ENCODE measurements at regions not wholly inside any gene's neighbourhood (a gene's known extent, or its start where the extent isn't known, plus 50 kb on each side); places are given as distances from the start of the nearest gene placed in this dataset.

DNA sequence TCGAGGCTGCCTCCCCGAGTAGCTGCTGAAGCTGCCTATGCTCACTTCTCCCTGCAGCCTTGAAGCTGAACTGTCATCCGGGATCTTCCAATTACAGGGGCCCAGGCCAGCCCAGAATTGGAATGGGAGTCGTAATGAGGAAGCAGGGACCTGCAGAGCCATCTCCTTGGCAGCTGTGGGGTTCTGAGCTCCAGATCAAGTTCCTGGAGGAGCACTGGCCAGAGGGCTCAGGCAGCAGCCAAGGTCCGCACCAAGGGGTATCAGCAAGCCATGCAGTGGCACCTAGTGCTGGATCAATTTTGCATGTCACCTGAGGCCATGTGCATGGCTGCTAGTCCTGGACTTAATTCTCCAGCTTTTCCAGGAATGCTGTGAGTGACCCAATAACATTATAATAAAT lies 163.2 kb upstream of the TSHZ2 start:
- H3K36me3 ChIP-seq (ENCODE audit: insufficient read depth, low read length), result no peaks in the 10 kb centered on the region
- CTCF ChIA-PET (ENCODE audit: unreplicated experiment), result no interaction called here
- H3K4me1 ChIP-seq (ENCODE audit: insufficient read depth, low read length, poor library complexity, severe bottlenecking), result no peaks in the 10 kb centered on the region
- no peaks in the 10 kb centered on the region for H3K9me2 ChIP-seq (ENCODE audit: insufficient read depth, low read length)
- no peak overlapping the region for H3K4me3 ChIP-seq (ENCODE audit: low read depth, low read length, poor library complexity, severe bottlenecking)
- no peak for DNase-seq (ENCODE audit: low spot score)
- no peaks in the 10 kb centered on the region for H3K79me2 ChIP-seq (ENCODE audit: insufficient read depth, low read depth, low read length)
- H2AFZ ChIP-seq (ENCODE audit: low read length), result no peak overlapping the region
- TF ChIP-seq EZH2phosphoT487 (IDR thresholded peaks at IDR 0.05; ENCODE audit: borderline replicate concordance, low read depth, low read length), result no peak
- TF ChIP-seq, protein P1, sequence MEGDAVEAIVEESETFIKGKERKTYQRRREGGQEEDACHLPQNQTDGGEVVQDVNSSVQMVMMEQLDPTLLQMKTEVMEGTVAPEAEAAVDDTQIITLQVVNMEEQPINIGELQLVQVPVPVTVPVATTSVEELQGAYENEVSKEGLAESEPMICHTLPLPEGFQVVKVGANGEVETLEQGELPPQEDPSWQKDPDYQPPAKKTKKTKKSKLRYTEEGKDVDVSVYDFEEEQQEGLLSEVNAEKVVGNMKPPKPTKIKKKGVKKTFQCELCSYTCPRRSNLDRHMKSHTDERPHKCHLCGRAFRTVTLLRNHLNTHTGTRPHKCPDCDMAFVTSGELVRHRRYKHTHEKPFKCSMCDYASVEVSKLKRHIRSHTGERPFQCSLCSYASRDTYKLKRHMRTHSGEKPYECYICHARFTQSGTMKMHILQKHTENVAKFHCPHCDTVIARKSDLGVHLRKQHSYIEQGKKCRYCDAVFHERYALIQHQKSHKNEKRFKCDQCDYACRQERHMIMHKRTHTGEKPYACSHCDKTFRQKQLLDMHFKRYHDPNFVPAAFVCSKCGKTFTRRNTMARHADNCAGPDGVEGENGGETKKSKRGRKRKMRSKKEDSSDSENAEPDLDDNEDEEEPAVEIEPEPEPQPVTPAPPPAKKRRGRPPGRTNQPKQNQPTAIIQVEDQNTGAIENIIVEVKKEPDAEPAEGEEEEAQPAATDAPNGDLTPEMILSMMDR (conservative IDR thresholded peaks at IDR 0.05; ENCODE audit: low read length), result no peak
- no peak overlapping the region for H3K4me2 ChIP-seq (ENCODE audit: low read length)
- no peak overlapping the region for H3K27ac ChIP-seq (ENCODE audit: low read depth, low read length, poor library complexity, severe bottlenecking)
- no TSS peak for BruUV-seq (replicated peaks)
- H4K20me1 ChIP-seq (ENCODE audit: insufficient read depth, low read length), result no peaks in the 10 kb centered on the region
- POLR2A ChIA-PET, result interaction anchor here (1.2 kb wide), 1 partner anchor 16 kb away, joined by 3 read pairs; no protein-coding TSS in a partner anchor
- H3K9me3 ChIP-seq (ENCODE audit: low read length), result no peaks in the 10 kb centered on the region
- intact Hi-C loops (cut with micrococcal nuclease; ENCODE audit: unreplicated experiment), result no loop called here

DNA sequence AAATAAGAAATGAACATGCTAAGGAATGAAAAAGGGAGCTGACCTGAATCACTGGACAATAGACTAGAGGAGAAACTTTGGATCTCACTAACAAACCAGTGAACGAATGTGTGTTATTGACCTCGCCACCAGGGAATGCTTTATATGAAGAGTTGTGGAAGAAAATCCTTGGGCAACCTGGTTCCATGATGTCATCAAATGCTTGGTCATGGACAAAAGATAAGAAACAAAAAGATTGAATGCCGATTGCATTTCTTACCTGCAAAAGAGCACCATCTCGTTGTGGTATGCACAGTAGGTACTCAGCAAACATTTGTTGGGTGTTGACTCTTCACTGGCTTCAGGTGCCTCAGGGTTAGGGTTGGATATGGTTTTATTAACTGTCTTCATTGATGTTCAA lies 165.2 kb upstream of the TSHZ2 start:
- no TSS peak for BruUV-seq (replicated peaks)
- intact Hi-C loops (cut with micrococcal nuclease; ENCODE audit: unreplicated experiment), result no loop called here
- Histone ChIP-seq H2AFZ (ENCODE audit: low read length) (no peak overlapping the region), H3K4me2 (ENCODE audit: low read length) (no peak overlapping the region), H3K79me2 (ENCODE audit: insufficient read depth, low read depth, low read length) (no peaks in the 10 kb centered on the region), H3K36me3 (ENCODE audit: insufficient read depth, low read length) (no peaks in the 10 kb centered on the region), H3K9me2 (ENCODE audit: insufficient read depth, low read length) (no peaks in the 10 kb centered on the region), H3K4me1 (ENCODE audit: insufficient read depth, low read length, poor library complexity, severe bottlenecking) (no peaks in the 10 kb centered on the region), H3K4me3 (ENCODE audit: low read depth, low read length, poor library complexity, severe bottlenecking) (no peak overlapping the region), H3K9me3 (ENCODE audit: low read length) (no peaks in the 10 kb centered on the region), H4K20me1 (ENCODE audit: insufficient read depth, low read length) (no peaks in the 10 kb centered on the region), H3K27ac (ENCODE audit: low read depth, low read length, poor library complexity, severe bottlenecking) (no peak overlapping the region)
- TF ChIP-seq, protein P1 (conservative IDR thresholded peaks at IDR 0.05; ENCODE audit: low read length), result no peak
- no peak for TF ChIP-seq EZH2phosphoT487 (IDR thresholded peaks at IDR 0.05; ENCODE audit: borderline replicate concordance, low read depth, low read length)
- POLR2A ChIA-PET, result no interaction called here
- CTCF ChIA-PET (ENCODE audit: unreplicated experiment), result no interaction called here
- DNase-seq (ENCODE audit: low spot score), result no peak

- BruUV-seq (replicated peaks), result no TSS peak
- H2AFZ ChIP-seq (ENCODE audit: low read length), result no peak overlapping the region
- intact Hi-C loops (cut with micrococcal nuclease; ENCODE audit: unreplicated experiment), result no loop called here
- H3K27ac ChIP-seq (ENCODE audit: low read depth, low read length, poor library complexity, severe bottlenecking), result no peak overlapping the region
- no peaks in the 10 kb centered on the region for H3K36me3 ChIP-seq (ENCODE audit: insufficient read depth, low read length)
- H3K79me2 ChIP-seq (ENCODE audit: insufficient read depth, low read depth, low read length), result no peaks in the 10 kb centered on the region
- no peaks in the 10 kb centered on the region for H3K9me3 ChIP-seq (ENCODE audit: low read length)
- DNase-seq (ENCODE audit: low spot score), result no peak
- no peaks in the 10 kb centered on the region for H3K4me1 ChIP-seq (ENCODE audit: insufficient read depth, low read length, poor library complexity, severe bottlenecking)
- TF ChIP-seq EZH2phosphoT487 (IDR thresholded peaks at IDR 0.05; ENCODE audit: borderline replicate concordance, low read depth, low read length), result no peak
- TF ChIP-seq, protein P1 (conservative IDR thresholded peaks at IDR 0.05; ENCODE audit: low read length), result no peak
- no peaks in the 10 kb centered on the region for H3K9me2 ChIP-seq (ENCODE audit: insufficient read depth, low read length)
- no peak overlapping the region for H3K4me2 ChIP-seq (ENCODE audit: low read length)
- H3K4me3 ChIP-seq (ENCODE audit: low read depth, low read length, poor library complexity, severe bottlenecking), result no peak overlapping the region
- ChIA-PET CTCF (ENCODE audit: unreplicated experiment) (no interaction called here), POLR2A (interaction anchor here (0.7 kb wide), 1 partner anchor 407 kb away, joined by 4 read pairs; no protein-coding TSS in a partner anchor)
- no peaks in the 10 kb centered on the region for H4K20me1 ChIP-seq (ENCODE audit: insufficient read depth, low read length)
These were observed 166.3 kb upstream of the TSHZ2 start for GRCh38 chr20:52805843-52806242.
